ENCODE measurements at regions not wholly inside any gene's neighbourhood (a gene's known extent, or its start where the extent isn't known, plus 50 kb on each side); places are given as distances from the start of the nearest gene placed in this dataset.

GRCh38 chr3:160140756-160141155 lies 84.5 kb upstream of the C3orf80 start:
- Histone ChIP-seq H3K9me3 (no peaks in the 10 kb centered on the region), H3K27me3 (no peaks in the 10 kb centered on the region), H3K36me3 (ENCODE audit: low read depth, missing control alignments) (no peaks in the 10 kb centered on the region), H3K4me1 (no peaks in the 10 kb centered on the region), H3K4me3 (no peak overlapping the region), H3K27ac (no peak overlapping the region)
- no peak for DNase-seq
- 88 to 91% methylated on average over 2 of the region's 2 CpGs for WGBS, 2 donors
- no peak for TF ChIP-seq POLR2A (IDR thresholded peaks at IDR 0.05)
- TF ChIP-seq, protein P1, sequence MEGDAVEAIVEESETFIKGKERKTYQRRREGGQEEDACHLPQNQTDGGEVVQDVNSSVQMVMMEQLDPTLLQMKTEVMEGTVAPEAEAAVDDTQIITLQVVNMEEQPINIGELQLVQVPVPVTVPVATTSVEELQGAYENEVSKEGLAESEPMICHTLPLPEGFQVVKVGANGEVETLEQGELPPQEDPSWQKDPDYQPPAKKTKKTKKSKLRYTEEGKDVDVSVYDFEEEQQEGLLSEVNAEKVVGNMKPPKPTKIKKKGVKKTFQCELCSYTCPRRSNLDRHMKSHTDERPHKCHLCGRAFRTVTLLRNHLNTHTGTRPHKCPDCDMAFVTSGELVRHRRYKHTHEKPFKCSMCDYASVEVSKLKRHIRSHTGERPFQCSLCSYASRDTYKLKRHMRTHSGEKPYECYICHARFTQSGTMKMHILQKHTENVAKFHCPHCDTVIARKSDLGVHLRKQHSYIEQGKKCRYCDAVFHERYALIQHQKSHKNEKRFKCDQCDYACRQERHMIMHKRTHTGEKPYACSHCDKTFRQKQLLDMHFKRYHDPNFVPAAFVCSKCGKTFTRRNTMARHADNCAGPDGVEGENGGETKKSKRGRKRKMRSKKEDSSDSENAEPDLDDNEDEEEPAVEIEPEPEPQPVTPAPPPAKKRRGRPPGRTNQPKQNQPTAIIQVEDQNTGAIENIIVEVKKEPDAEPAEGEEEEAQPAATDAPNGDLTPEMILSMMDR (IDR thresholded peaks at IDR 0.05) = no peak
- intact Hi-C loops (cut with DNase I; ENCODE audit: low total_unique reads) = no loop called here

GRCh38 chr3:160141485-160142185 lies 83.6 kb upstream of the C3orf80 start:
- no peak for DNase-seq
- Histone ChIP-seq H3K27me3 (no peaks in the 10 kb centered on the region), H3K4me3 (no peak overlapping the region), H3K36me3 (ENCODE audit: low read depth, missing control alignments) (no peaks in the 10 kb centered on the region), H3K4me1 (no peaks in the 10 kb centered on the region), H3K9me3 (no peaks in the 10 kb centered on the region), H3K27ac (no peak overlapping the region)
- TF ChIP-seq, protein P1 (IDR thresholded peaks at IDR 0.05) = no peak
- TF ChIP-seq POLR2A (IDR thresholded peaks at IDR 0.05) = no peak
- WGBS, 2 donors = 83 to 93% methylated on average over 4 of the region's 4 CpGs
- intact Hi-C loops (cut with DNase I; ENCODE audit: low total_unique reads) = no loop called here

DNA sequence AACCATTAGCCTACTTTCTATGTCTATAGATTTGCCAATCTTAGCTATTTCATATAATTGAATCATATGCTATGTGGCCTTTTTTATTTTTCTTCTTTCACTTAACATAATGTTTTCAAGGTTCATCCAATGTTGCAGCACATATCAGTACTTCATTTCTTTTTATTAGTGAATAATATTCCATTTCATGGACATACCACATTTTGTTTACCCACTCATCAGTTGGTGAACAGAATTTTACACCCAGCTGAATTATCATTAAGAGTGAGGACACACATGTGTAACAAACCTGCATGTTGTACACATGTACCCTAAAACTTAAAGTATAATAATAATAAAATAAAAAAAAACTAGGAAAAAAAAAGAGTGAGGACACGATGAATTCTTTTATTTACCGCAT lies 81.7 kb upstream of the C3orf80 start:
- 95 to 100% methylated on average over 2 of the region's 2 CpGs for WGBS, 2 donors
- Histone ChIP-seq H3K27ac (no peak overlapping the region), H3K36me3 (ENCODE audit: low read depth, missing control alignments) (no peaks in the 10 kb centered on the region), H3K4me3 (no peak overlapping the region), H3K4me1 (no peaks in the 10 kb centered on the region), H3K9me3 (no peaks in the 10 kb centered on the region), H3K27me3 (no peaks in the 10 kb centered on the region)
- TF ChIP-seq, protein P1 (IDR thresholded peaks at IDR 0.05) = no peak
- no peak for TF ChIP-seq POLR2A (IDR thresholded peaks at IDR 0.05)
- intact Hi-C loops (cut with DNase I; ENCODE audit: low total_unique reads) = no loop called here
- no peak for DNase-seq

- Histone ChIP-seq H3K36me3 (ENCODE audit: low read depth, missing control alignments) (no peaks in the 10 kb centered on the region), H3K27me3 (no peaks in the 10 kb centered on the region), H3K4me3 (no peak overlapping the region), H3K4me1 (no peaks in the 10 kb centered on the region), H3K9me3 (no peaks in the 10 kb centered on the region), H3K27ac (no peak overlapping the region)
- intact Hi-C loops (cut with DNase I; ENCODE audit: low total_unique reads) = no loop called here
- 76 to 79% methylated on average over 3 of the region's 3 CpGs for WGBS, 2 donors
- TF ChIP-seq, protein P1 (IDR thresholded peaks at IDR 0.05) = no peak
- TF ChIP-seq POLR2A (IDR thresholded peaks at IDR 0.05) = no peak
- DNase-seq = no peak
These were observed 75.2 kb upstream of the C3orf80 start for GRCh38 chr3:160150066-160150465.

DNA sequence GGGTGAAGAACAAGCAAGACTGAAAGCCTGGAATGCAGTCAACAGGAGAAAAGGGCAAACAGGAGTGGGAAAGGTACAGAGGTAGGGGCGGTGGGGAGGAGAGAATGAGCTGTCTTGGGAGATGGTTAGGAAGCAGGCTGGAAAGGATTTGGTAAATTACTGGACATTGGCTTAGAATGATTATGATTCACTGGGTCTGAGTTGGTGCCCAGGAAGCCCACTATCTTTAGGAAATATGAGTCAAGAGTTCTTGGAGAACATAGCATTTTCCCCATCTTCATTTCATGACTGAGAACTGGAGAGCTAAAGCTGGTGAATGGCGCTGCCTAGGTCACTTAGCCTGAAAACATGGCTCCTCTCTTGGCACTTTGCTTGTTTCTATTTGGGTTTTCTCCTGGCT lies 74.7 kb upstream of the C3orf80 start:
- intact Hi-C loops (cut with DNase I; ENCODE audit: low total_unique reads) = no loop called here
- H3K36me3 ChIP-seq (ENCODE audit: low read depth, missing control alignments) = no peaks in the 10 kb centered on the region
- TF ChIP-seq, protein P1 (IDR thresholded peaks at IDR 0.05) = no peak
- no peak for TF ChIP-seq POLR2A (IDR thresholded peaks at IDR 0.05)
- no peaks in the 10 kb centered on the region for H3K4me1 ChIP-seq
- no peak for DNase-seq
- H3K9me3 ChIP-seq = no peaks in the 10 kb centered on the region
- no peak overlapping the region for H3K27ac ChIP-seq
- no peaks in the 10 kb centered on the region for H3K27me3 ChIP-seq
- H3K4me3 ChIP-seq = no peak overlapping the region
- 96 to 99% methylated on average over 2 of the region's 2 CpGs for WGBS, 2 donors
